GM12878 (cell line): ENCODE measurements at regions not wholly inside any gene's neighbourhood (a gene's known extent, or its start where the extent isn't known, plus 50 kb on each side); places are given as distances from the start of the nearest gene placed in this dataset.

Experiments
- CREB1 ChIP-seq: IDR thresholded peaks from 2 replicates; pipeline ENCODE4 v1.6.1; 2012; ENCODE audit warnings: low read depth, mild to moderate bottlenecking, inconsistent platforms
- CTCF ChIP-seq, 3 experiments: IDR thresholded peaks in 2 of 3; conservative IDR thresholded peaks in 1 of 3; 2 replicates each; pipeline ENCODE4 v1.5.1; 2011; ENCODE audit warnings: low read depth in 3 of 3, low read length in 3 of 3, mild to moderate bottlenecking in 3 of 3, control low read depth in 2 of 3, moderate library complexity in 2 of 3, inconsistent platforms in 1 of 3, mixed read lengths in 1 of 3; ENCODE audit not compliant: control insufficient read depth in 2 of 3, insufficient read depth in 1 of 3; ENCODE audit errors: extremely low read depth in 1 of 3
- GABPA ChIP-seq: IDR thresholded peaks from 2 replicates; pipeline ENCODE4 v1.6.1; 2014; ENCODE audit warnings: antibody characterized with exemption, low read depth, mild to moderate bottlenecking, inconsistent platforms
- MEF2A ChIP-seq: IDR thresholded peaks from 2 replicates; pipeline ENCODE4 v1.6.1; 2011; ENCODE audit warnings: low read depth, mild to moderate bottlenecking, low read length, moderate library complexity; ENCODE audit not compliant: insufficient read depth
- MTA3 ChIP-seq: IDR thresholded peaks from 2 replicates; pipeline ENCODE4 v1.6.1; 2012; ENCODE audit warnings: low read length, inconsistent platforms, borderline replicate concordance
- MXI1 ChIP-seq: fragments of 150-350 bp; IDR thresholded peaks from 2 replicates; pipeline ENCODE4 v1.6.1; 2011; ENCODE audit warnings: low read depth, mild to moderate bottlenecking, inconsistent platforms, low read length, improper control_type of control experiment
- POLR2A ChIP-seq: IDR thresholded peaks from 2 replicates; pipeline ENCODE4 v1.6.1; 2011; ENCODE audit warnings: low read depth, mild to moderate bottlenecking, low read length
- SIN3A ChIP-seq: IDR thresholded peaks from 2 replicates; pipeline ENCODE4 v1.6.1; 2012; ENCODE audit warnings: low read depth, low read length, improper control_type of control experiment

GRCh38 chr4:23584024-23584423 lies 305.8 kb downstream of the PPARGC1A start:
- TF ChIP-seq POLR2A (no peak), CTCF (IDR thresholded peaks at IDR 0.05 in 2 of 3, conservative IDR thresholded peaks at IDR 0.05 in 1 of 3; ENCODE audit: control insufficient read depth in 2 of 3, extremely low read depth in 1 of 3, insufficient read depth in 1 of 3, low read depth in 3 of 3, low read length in 3 of 3) (no peak), MTA3 (no peak), MXI1 (no peak), SIN3A (no peak), MEF2A (no peak), GABPA (no peak), CREB1 (no peak)
